Heart left ventricle (tissue), 13 donors: ENCODE measurements at regions not wholly inside any gene's neighbourhood (a gene's known extent, or its start where the extent isn't known, plus 50 kb on each side); places are given as distances from the start of the nearest gene placed in this dataset.

Experiments used
- CTCF ChIP-seq, 12 donors: fragments of 200-600 bp; sonication (generic) in 4 of 12; IDR thresholded peaks; one replicate each; pipeline versions ENCODE4 v1.5.0 to v1.8.0; 2018 to 2022; ENCODE audit warnings: antibody characterized with exemption in 12 of 12, mild to moderate bottlenecking in 5 of 12
- POLR2A ChIP-seq, 2 donors: fragments of 450-650 bp; IDR thresholded peaks; one replicate each; pipeline ENCODE4 v1.6.1; 2017; ENCODE audit warnings: antibody characterized with exemption in 2 of 2, mild to moderate bottlenecking in 2 of 2, moderate library complexity in 2 of 2
- donor health status: ischemic (EF 13 %, LVEDD 7.1; RV severe dilation, severe dysfunction).
- donor health status: DM: no; HTN: yes; CAD: no.
- donor health status: DM: no; HTN: no; CAD: no.
- donor health status: ischemic (EF 25% LVEDD 6.9; RV normal size, moderate dysfunction).
- donor health status: ischemic (EF 25% LVEDD 5.7; RV mildly dilated, moderate dysfunction).
- donor health status: ischemic (EF 35%, LVEDD 5.7; RV mildly dilated, moderate dysfunction).
- donor health status: nonischemic (EF 11% LVEDD 7.7; RV severe dilation, severe dysfunction).
- donor health status: DM: yes; HTN: yes; CAD: no.
- donor health status: PGD.
- donor health status: ischemic (EF 29% LVEDD 5.4; RV normal size, mild dysfunction).
- donor health status: nonischemic (EF 23%, LVEDD 6.1; RV moderate dilation, normal function).

- TF ChIP-seq CTCF (IDR thresholded peaks at IDR 0.05) = no peak
- TF ChIP-seq POLR2A (IDR thresholded peaks at IDR 0.05) = no peak
These were observed 813.3 kb downstream of the HACE1 start for GRCh38 chr6:104046426-104046825.
